Kidney epithelial cell (primary cell): ENCODE measurements at regions not wholly inside any gene's neighbourhood (a gene's known extent, or its start where the extent isn't known, plus 50 kb on each side); places are given as distances from the start of the nearest gene placed in this dataset.

Source experiments
- DNase-seq: peaks from one replicate; pipeline ENCODE4 v3.0.0-alpha.2; 2010; ENCODE audit warnings: low read depth
- H3K27me3 ChIP-seq: 2 replicates; pipeline ENCODE4 v1.6.0; 2011; ENCODE audit warnings: low read length; ENCODE audit not compliant: control insufficient read depth, insufficient read depth
- H3K36me3 ChIP-seq: 2 replicates; pipeline ENCODE4 v1.5.1; 2011; ENCODE audit warnings: low read length; ENCODE audit not compliant: control insufficient read depth, insufficient read depth
- H3K4me3 ChIP-seq: 2 replicates; pipeline ENCODE4 v1.5.1; 2011; ENCODE audit warnings: low read depth, mild to moderate bottlenecking, control low read depth, low read length
- TF ChIP-seq, protein P1 (sequence below): IDR thresholded peaks from 2 replicates; pipeline ENCODE4 v1.5.1; 2011; ENCODE audit warnings: mild to moderate bottlenecking, moderate library complexity, low read length, control low read depth, inconsistent platforms; ENCODE audit not compliant: insufficient read depth, poor library complexity, severe bottlenecking

GRCh38 chr7:81175275-81175940 is 256.6 kb upstream of the SEMA3C start:
- DNase-seq, result no peak
- no peak overlapping the region for H3K4me3 ChIP-seq

DNA sequence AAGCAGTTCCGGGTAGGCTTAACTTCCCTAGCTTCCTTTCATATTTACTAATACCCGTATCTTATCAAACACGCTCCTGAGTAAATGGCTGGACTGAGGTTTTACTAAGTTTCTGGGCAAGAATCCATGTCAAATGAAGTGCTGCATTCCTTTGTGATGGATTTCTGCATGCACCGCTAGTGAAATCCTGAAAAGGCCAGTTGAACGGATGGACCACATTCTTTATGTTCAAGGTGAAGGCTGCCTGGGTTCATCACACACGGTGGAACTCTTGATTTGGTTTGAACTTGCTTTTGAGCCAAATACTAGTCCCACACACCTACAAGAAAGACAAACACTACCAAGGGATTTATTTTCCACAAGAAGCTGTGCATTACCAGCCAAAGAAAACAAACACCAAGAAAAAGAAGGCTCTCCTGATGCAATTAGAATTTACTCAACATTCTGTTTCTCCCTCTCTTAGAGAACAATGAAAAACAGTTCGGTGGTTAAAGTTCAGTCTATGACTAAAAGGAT is 255.0 kb upstream of the SEMA3C start:
- H3K36me3 ChIP-seq, result no peaks in the 10 kb centered on the region
- H3K4me3 ChIP-seq, result no peak overlapping the region
- peak; percentile 63 for DNase-seq
- no peaks in the 10 kb centered on the region for H3K27me3 ChIP-seq
- TF ChIP-seq, protein P1, sequence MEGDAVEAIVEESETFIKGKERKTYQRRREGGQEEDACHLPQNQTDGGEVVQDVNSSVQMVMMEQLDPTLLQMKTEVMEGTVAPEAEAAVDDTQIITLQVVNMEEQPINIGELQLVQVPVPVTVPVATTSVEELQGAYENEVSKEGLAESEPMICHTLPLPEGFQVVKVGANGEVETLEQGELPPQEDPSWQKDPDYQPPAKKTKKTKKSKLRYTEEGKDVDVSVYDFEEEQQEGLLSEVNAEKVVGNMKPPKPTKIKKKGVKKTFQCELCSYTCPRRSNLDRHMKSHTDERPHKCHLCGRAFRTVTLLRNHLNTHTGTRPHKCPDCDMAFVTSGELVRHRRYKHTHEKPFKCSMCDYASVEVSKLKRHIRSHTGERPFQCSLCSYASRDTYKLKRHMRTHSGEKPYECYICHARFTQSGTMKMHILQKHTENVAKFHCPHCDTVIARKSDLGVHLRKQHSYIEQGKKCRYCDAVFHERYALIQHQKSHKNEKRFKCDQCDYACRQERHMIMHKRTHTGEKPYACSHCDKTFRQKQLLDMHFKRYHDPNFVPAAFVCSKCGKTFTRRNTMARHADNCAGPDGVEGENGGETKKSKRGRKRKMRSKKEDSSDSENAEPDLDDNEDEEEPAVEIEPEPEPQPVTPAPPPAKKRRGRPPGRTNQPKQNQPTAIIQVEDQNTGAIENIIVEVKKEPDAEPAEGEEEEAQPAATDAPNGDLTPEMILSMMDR, result no peak

More at GRCh38 chr7:81175275-81175940, 256.6 kb upstream of the SEMA3C start:
- no peaks in the 10 kb centered on the region for H3K36me3 ChIP-seq
- H3K27me3 ChIP-seq, result no peaks in the 10 kb centered on the region
- TF ChIP-seq, protein P1, result no peak

DNA sequence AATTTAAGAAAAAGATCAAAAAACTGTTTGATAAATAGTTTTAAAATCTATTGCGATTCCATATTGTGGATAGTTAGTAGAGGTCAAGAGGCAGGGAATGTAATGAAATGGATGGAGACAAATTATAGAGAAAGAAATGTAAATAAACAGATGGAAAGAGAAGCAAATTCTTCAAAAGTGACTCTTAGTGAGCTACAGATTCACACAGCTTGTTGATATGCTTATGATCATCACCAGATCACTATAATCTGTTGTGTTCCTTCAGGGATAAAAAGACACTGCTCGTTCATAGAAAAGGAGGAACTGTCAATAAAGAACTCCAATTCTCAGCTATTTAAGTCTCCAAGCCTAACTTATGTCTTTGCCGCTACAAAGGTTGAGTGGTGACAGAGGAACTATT is 251.4 kb upstream of the SEMA3C start:
- no peak for DNase-seq
- Histone ChIP-seq H3K36me3 (no peaks in the 10 kb centered on the region), H3K27me3 (no peaks in the 10 kb centered on the region), H3K4me3 (no peak overlapping the region)
- TF ChIP-seq, protein P1, result no peak

- TF ChIP-seq, protein P1, result no peak
- no peaks in the 10 kb centered on the region for H3K27me3 ChIP-seq
- no peaks in the 10 kb centered on the region for H3K36me3 ChIP-seq
- no peak for DNase-seq
- H3K4me3 ChIP-seq, result no peak overlapping the region
Measured at GRCh38 chr7:81167934-81168333, 249.1 kb upstream of the SEMA3C start.

GRCh38 chr7:81165070-81165469 is 246.2 kb upstream of the SEMA3C start:
- Histone ChIP-seq H3K4me3 (no peak overlapping the region), H3K36me3 (no peaks in the 10 kb centered on the region), H3K27me3 (no peaks in the 10 kb centered on the region)
- TF ChIP-seq, protein P1, result no peak
- no peak for DNase-seq
